ENCODE measurements at regions not wholly inside any gene's neighbourhood (a gene's known extent, or its start where the extent isn't known, plus 50 kb on each side); places are given as distances from the start of the nearest gene placed in this dataset.

- H3K56ac ChIP-seq (ENCODE audit: insufficient read length, low read depth, low read length) = no peak overlapping the region
- no peak overlapping the region for H4K5ac ChIP-seq (ENCODE audit: insufficient read length, low read depth, low read length)
- no peak overlapping the region for H2BK20ac ChIP-seq (ENCODE audit: low read depth, low read length, poor library complexity, severe bottlenecking)
- no peak overlapping the region for H3K4me2 ChIP-seq (ENCODE audit: insufficient read depth, insufficient read length, low read length)
- no peaks in the 10 kb centered on the region for H4K20me1 ChIP-seq (ENCODE audit: control insufficient read depth, insufficient read depth, insufficient read length)
- H3K9ac ChIP-seq (ENCODE audit: extremely low read depth, insufficient read length, low read length) = no peak overlapping the region
- H2AFZ ChIP-seq (ENCODE audit: low read length) = no peak overlapping the region
- Mint-ChIP-seq H3K4me3 (no peak overlapping the region), H3K9me3 (peaks cover 21 to 24% of the 10 kb centered on the region in 2 experiments), H3K36me3 (ENCODE audit: insufficient read depth in 1 of 3, low read depth in 3 of 3) (peaks cover 16 to 28% (median 21%) of the 10 kb centered on the region in 3 experiments), H3K4me1 (peaks cover 5 to 11% of the 10 kb centered on the region in 2 experiments), H3K27ac (no peak overlapping the region), H3K27me3 (ENCODE audit: low read depth) (no peaks in the 10 kb centered on the region)
- H4K8ac ChIP-seq (replicated peaks; ENCODE audit: insufficient read length, low read depth, low read length) = no peak overlapping the region
- TF ChIP-seq, protein P1, sequence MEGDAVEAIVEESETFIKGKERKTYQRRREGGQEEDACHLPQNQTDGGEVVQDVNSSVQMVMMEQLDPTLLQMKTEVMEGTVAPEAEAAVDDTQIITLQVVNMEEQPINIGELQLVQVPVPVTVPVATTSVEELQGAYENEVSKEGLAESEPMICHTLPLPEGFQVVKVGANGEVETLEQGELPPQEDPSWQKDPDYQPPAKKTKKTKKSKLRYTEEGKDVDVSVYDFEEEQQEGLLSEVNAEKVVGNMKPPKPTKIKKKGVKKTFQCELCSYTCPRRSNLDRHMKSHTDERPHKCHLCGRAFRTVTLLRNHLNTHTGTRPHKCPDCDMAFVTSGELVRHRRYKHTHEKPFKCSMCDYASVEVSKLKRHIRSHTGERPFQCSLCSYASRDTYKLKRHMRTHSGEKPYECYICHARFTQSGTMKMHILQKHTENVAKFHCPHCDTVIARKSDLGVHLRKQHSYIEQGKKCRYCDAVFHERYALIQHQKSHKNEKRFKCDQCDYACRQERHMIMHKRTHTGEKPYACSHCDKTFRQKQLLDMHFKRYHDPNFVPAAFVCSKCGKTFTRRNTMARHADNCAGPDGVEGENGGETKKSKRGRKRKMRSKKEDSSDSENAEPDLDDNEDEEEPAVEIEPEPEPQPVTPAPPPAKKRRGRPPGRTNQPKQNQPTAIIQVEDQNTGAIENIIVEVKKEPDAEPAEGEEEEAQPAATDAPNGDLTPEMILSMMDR (conservative IDR thresholded peaks at IDR 0.05) = no peak
- H2BK12ac ChIP-seq (ENCODE audit: insufficient read length, low read depth, low read length) = no peak overlapping the region
- H3K23ac ChIP-seq (ENCODE audit: insufficient read length, low read depth, low read length) = no peak overlapping the region
- no CpG with 5 or more reads among the region's 2 CpGs for WGBS (ENCODE audit: extremely low coverage, insufficient read length, low lambda C conversion rate)
- no peak overlapping the region for H4K91ac ChIP-seq (ENCODE audit: insufficient read length, low read depth, low read length)
- no peak overlapping the region for H2BK15ac ChIP-seq (ENCODE audit: low read depth, low read length)
- H3K4me1 ChIP-seq (ENCODE audit: insufficient read depth, low read length) = no peaks in the 10 kb centered on the region
- DNase-seq = no peak
- no peak overlapping the region for H2BK120ac ChIP-seq (ENCODE audit: low read depth, low read length, poor library complexity, severe bottlenecking)
- H3K14ac ChIP-seq (ENCODE audit: insufficient read depth, low read length) = no peak overlapping the region
- no peaks in the 10 kb centered on the region for H3K79me1 ChIP-seq (ENCODE audit: insufficient read depth, low read depth, low read length, poor library complexity, severe bottlenecking)
- peaks cover 20% of the 10 kb centered on the region for H3K9me3 ChIP-seq (ENCODE audit: control insufficient read depth, low read depth, low read length)
- no peaks in the 10 kb centered on the region for H3K27me3 ChIP-seq (ENCODE audit: insufficient read depth, low read length)
- H3K18ac ChIP-seq (ENCODE audit: insufficient read length, low read depth, low read length) = no peak overlapping the region
- H3K27ac ChIP-seq (ENCODE audit: insufficient read length, low read depth, low read length) = no peak overlapping the region
- H3T11ph ChIP-seq (ENCODE audit: low read length) = no peak overlapping the region
- H3K4ac ChIP-seq (ENCODE audit: low read depth, low read length) = no peak overlapping the region
- H3K79me2 ChIP-seq (ENCODE audit: insufficient read depth, low read length) = no peaks in the 10 kb centered on the region
- H3K23me2 ChIP-seq (ENCODE audit: insufficient read length, low read depth, low read length, poor library complexity, severe bottlenecking) = no peaks in the 10 kb centered on the region
- no peak overlapping the region for H2BK5ac ChIP-seq (ENCODE audit: insufficient read length, low read length)
- no peak overlapping the region for H2AK5ac ChIP-seq (ENCODE audit: insufficient read length, low read length)
Measured at GRCh38 chr6:164418262-164418588, 891.2 kb downstream of the C6orf118 start.

All from H9 (cell line).